IPS-NIHi11 (cell line): ENCODE measurements at regions not wholly inside any gene's neighbourhood (a gene's known extent, or its start where the extent isn't known, plus 50 kb on each side); places are given as distances from the start of the nearest gene placed in this dataset.
"Not testable (repeated sequence)": the region's sequence is repeated elsewhere in the genome, so short reads cannot be mapped to it uniquely, and the experiment has no call there.

Experiments used
- DNase-seq: peaks from one replicate; pipeline ENCODE4 v3.0.0; 2012; ENCODE audit warnings: mixed read lengths, low spot score

DNA sequence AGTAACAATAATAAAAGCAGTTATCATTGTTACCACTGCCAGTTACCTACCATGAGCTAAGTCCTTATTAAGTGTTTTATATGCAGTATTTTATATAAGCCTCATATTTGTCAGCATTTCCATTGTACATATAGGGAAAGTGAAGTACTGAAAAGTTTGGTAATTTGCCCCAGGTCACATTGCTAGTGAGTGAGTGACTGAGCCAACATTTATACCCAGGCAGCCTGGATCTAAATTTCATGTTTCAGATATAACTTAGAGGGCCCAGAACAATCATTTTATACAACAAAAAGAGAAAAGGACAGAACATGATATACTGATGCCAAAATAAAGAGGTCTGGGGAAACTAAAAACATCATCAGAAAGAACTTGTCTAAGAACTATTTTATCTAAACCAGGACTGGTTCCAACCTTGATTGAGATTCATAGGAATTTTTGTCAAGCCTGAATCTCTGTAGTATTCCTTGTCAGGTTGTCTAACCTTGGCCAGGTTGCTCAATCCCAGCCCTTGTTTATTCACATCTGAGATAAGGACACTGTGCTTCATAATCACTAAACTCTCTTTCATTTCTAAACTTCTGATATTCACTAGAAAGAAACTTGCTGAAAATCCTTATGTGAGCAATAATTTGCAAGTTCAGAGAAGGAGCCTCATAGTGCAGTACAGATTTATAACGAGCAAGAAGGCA is 308.2 kb downstream of the IPMK start:
- DNase-seq: no peak

- DNase-seq: no peak
Measured at GRCh38 chr10:57955076-57955475, 312.6 kb downstream of the IPMK start.

GRCh38 chr10:57952741-57953140 is 315.0 kb downstream of the IPMK start:
- no peak for DNase-seq

DNA sequence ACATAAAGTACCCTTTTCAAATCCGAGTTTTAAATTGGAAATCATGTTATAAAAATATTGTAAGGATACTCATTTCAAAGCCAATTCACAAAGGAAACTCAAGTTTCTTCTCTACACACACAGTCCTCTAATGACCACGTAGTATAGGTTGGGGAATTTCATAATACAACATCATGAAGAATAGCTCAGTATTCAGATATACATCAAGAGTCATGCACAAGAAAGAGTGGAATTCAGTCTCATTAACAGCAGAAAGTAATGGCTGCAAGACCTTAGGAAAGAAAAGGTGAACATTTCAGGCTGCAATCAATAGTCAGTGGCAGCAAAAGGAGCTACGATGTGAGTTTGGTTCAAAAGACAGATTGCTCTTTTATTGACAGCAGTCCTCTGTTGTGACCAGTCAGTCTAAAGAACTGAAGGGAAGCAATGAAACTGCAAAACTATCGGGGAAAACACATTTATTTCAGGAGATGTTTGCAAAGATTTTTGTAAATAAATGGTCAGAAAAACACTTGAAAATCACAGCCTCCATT is 317.2 kb downstream of the IPMK start:
- DNase-seq: no peak

DNA sequence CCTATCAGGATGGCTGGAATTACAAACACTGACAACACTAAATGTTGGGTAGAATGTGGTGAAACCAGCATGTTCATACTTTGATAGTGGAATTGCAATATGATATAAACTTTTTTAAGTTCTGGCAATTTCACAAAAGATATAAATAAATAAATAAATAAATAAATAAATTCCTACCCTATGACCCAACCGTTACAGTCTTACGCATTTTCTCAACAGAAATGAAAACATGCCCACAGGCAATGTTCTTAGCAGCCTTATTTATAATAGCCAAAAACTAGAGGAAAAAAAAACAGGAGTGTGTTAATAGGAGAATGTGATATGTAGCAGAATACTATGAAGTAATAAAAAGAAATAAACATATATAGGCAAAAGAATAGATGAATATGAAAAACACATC is 318.9 kb downstream of the IPMK start:
- no peak for DNase-seq

- DNase-seq: no peak
Measured at GRCh38 chr10:57946833-57947232, 320.9 kb downstream of the IPMK start.

GRCh38 chr10:57943701-57944100 is 324.0 kb downstream of the IPMK start:
- DNase-seq: no peak

GRCh38 chr10:57925045-57925444 is 342.6 kb downstream of the IPMK start:
- DNase-seq: no peak

GRCh38 chr10:57921140-57921539 is 346.6 kb downstream of the IPMK start:
- DNase-seq: no peak

GRCh38 chr10:57919864-57920263 is 347.8 kb downstream of the IPMK start:
- DNase-seq: no peak

DNA sequence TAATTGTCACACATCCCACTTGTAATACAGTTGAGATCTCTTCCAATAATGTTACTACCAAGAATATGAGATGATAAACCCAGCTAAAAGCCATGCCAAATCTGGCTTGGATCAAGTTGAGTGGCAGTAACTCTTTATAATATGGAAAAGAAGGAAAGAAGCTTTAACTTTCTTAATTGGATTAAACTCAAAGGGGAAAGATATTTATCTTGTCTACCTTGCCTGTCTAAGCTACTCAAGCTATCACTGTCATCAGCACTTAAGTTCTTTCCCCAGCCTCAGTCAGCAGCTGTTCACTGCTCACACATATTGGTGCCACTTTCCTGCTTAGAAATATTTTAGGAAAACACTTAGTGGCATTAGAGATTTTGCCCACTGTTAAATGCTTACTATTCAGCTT is 350.7 kb downstream of the IPMK start:
- DNase-seq: no peak

DNA sequence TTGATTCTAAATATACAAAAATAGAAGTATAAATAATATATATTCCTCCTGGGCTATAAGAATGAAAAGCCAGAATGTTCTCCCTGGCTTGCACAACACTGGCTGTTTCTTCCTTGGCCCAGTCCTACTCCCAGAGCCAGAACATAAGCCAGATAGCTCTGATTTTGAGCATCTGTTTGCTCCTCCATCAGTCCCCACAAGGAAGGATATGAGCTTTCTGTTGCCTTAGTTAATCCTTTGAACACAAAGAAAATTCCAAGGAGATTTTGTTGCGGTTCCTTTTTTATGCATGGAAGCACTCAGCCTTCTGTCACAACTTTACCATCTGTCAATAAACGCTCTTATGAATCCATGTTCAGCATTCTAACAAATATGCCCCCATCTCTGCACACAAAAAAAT is 361.8 kb downstream of the IPMK start:
- no peak for DNase-seq

GRCh38 chr10:57905010-57905409 is 362.7 kb downstream of the IPMK start:
- DNase-seq: no peak

DNA sequence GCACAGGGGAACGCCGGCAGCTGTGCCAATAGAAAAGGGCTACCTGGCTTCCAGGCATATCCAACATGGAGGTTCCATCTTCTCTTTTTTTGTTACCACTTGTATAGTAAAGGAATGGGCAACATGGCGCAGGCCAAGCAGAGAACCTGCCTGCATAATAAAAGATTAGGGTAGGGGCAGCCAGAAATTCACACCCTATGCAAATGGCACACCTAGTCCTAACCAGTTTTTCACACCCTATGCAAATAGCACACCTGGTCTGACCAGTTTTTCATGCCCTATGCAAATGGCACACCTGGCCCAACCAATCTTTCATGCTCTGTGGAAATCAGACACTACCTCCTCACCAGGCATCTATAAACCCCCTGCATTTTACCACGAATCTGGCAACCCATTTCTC is 369.5 kb downstream of the IPMK start:
- peak; percentile 24 for DNase-seq

DNA sequence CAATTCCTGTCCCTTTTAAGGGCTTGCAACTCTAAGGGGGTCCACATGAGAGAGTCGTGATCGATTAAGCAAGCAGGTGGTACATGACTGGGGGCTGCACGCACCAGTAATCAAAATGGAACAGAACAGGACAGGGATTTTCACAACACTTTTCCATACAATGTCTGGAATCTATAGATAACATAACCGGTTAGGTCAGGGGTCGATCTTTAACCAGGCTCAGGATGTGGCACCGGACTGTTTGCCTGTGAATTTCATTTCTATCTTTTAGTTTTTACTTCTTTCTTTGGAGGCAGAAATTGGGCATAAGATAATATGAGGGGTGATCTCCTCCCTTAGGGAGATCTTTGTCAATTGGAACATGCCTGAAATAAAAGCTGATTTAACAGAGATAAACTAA is 370.1 kb downstream of the IPMK start:
- no peak for DNase-seq

GRCh38 chr10:57894361-57894760 is 373.3 kb downstream of the IPMK start:
- DNase-seq: no peak

DNA sequence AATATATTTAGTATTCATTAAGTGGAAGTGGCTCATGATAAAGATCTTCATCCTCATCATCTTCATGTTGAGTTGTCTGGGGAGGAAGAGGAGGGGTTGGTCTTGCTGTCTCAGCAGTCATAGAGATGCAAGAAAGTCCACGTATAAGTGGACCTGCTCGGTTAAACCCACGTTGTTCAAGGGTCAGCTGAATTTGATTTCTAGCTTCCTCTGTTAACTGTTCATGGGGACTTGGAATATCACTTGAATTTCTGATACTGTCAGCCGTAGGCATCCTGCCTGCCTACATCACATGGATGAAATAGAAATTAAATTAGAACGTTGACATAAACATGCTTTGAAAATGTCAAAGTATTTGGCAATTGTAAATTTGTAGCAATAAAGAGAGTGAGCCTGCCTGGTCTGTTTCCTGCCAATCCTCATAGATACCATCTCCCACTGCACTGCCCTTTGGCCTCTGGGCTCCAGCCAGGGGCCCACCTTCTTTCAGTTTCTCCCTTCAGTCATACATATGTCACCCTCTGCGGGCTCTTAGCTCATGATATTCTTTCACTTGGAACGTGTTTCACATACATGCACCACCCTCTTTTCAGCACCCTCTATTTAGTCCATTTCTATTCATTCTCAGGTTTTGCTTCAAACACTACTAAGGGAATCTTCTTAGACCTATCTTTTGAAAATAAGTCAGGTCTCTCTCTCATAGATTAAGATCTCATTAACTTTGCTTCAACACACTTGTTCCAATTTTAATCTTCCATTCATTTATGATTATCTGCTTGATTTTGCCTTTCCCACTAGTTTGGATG is 376.3 kb downstream of the IPMK start:
- no peak for DNase-seq

DNA sequence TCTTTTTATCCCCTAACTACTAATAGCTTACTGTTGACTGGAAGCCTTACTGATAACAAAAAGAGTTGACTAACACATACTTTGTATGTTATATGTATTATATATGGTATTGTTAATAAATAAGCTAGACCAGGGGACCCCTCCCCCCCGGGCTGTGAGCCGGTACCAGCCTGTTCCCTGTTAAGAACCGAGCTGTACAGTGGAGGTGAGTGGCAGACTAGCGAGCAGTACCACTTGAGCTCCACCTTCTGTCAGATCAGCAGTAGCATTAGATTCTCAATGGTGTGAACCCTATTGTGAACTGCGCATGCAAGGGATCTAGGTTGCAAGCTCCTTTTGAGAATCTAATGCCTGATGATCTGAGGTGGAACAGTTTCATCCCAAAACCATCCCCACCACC is 377.0 kb downstream of the IPMK start:
- DNase-seq: no peak

DNA sequence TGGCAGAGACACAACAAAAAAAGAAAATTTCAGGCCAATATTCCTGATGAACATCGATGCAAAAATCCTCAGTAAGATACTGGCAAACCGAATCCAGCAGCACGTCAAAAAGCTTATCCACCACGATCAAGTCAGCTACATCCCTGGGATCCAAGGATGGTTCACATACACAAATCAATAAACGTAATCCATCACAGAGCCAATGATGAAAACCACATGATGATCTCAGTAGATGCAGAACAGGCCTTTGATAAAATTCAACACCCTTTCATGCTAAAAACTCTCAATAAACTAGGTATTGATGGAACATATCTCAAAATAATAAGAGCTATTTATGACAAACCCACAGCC is 382.1 kb downstream of the IPMK start:
- DNase-seq: not testable (repeated sequence)

- DNase-seq: no peak
Measured at GRCh38 chr10:57884965-57885617, 382.6 kb downstream of the IPMK start.

DNA sequence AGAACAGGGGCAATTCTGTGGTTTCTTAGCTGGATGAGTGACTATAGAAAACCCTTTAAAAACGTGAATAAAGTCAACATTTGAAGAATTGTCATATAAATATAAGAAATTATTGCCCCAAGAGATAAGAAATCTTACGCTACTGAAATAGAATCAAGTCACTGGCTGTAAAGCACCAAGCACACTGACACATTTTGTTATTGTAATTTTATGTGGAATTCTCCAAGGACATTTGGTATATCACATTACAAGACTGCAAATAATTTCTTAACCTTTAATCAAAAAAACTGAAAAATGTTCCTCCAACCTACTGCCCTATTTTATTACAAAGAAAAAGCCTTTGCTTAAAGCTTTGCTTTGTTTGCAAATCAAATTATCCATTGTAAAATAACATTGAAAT is 383.3 kb downstream of the IPMK start:
- DNase-seq: no peak

DNA sequence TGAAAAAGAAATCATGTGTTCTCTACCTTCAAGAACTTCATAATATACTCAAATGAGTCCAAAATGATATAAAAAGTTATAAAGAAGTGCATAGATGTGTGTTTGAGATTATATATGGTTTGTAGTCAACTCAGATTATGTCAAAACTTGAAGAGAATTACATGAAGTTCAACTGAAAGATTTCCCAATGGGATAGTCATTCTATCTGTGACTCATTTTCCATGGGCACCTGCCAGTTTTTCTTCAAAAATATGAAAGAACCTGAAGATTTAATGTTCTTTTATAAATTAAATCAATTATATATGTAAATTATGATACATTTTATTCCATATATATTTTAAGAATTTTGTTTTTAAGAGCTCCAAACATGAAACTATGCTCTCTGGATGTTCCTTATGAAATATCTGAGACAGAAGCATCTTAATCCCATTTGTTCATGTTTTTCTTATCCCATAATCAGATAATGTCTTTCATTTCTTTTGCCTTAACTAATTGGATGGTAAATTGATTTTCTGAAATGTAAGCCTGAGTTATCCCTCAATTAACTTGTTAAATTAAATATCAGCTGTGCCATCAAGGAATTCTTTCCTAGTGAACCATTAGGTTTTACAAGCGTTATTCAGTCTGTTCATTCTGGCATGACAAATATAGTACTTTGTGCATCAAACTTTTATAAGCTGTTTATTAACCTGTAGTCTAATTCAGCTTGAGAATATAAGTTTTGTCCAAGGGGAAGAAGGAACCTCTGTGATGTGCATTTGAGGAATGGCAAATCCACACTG is 387.1 kb downstream of the IPMK start:
- no peak for DNase-seq
